IPS DF 19.7 (cell line): ENCODE measurements at regions not wholly inside any gene's neighbourhood (a gene's known extent, or its start where the extent isn't known, plus 50 kb on each side); places are given as distances from the start of the nearest gene placed in this dataset.
"Not testable (repeated sequence)": the region's sequence is repeated elsewhere in the genome, so short reads cannot be mapped to it uniquely, and the experiment has no call there.

Source experiments
- DNase-seq: peaks from one replicate; pipeline ENCODE4 v3.0.0-alpha.2; 2013; ENCODE audit warnings: low read depth, low spot score

GRCh38 chr7:76716551-76716950, 89.5 kb upstream of the POMZP3 start:
- not testable (repeated sequence) for DNase-seq

GRCh38 chr7:76712926-76713325, 85.8 kb upstream of the POMZP3 start:
- not testable (repeated sequence) for DNase-seq

GRCh38 chr7:76711648-76712047, 84.6 kb upstream of the POMZP3 start:
- DNase-seq = not testable (repeated sequence)

GRCh38 chr7:76709703-76710102, 82.6 kb upstream of the POMZP3 start:
- peak; percentile 7 for DNase-seq

GRCh38 chr7:76708446-76708845, 81.4 kb upstream of the POMZP3 start:
- DNase-seq = not testable (repeated sequence)

- not testable (repeated sequence) for DNase-seq
Observed at GRCh38 chr7:76703815-76704214, 76.7 kb upstream of the POMZP3 start.

GRCh38 chr7:76686277-76686676, 59.2 kb upstream of the POMZP3 start:
- DNase-seq = not testable (repeated sequence)

GRCh38 chr7:76684737-76685136, 57.7 kb upstream of the POMZP3 start:
- not testable (repeated sequence) for DNase-seq

- not testable (repeated sequence) for DNase-seq
Observed at GRCh38 chr7:76683631-76684030, 56.6 kb upstream of the POMZP3 start.

- not testable (repeated sequence) for DNase-seq
Observed at GRCh38 chr7:76681810-76682209, 54.7 kb upstream of the POMZP3 start.

GRCh38 chr7:76679174-76679573, 52.1 kb upstream of the POMZP3 start:
- DNase-seq = not testable (repeated sequence)

GRCh38 chr7:76678500-76678899, 51.4 kb upstream of the POMZP3 start:
- not testable (repeated sequence) for DNase-seq

GRCh38 chr7:76676890-76677289, 49.8 kb upstream of the POMZP3 start:
- DNase-seq = not testable (repeated sequence)
